ENCODE measurements at regions not wholly inside any gene's neighbourhood (a gene's known extent, or its start where the extent isn't known, plus 50 kb on each side); places are given as distances from the start of the nearest gene placed in this dataset.
"Not testable (repeated sequence)": the region's sequence is repeated elsewhere in the genome, so short reads cannot be mapped to it uniquely, and the experiment has no call there.

GRCh38 chr4:137956256-137956655 is 285.9 kb downstream of the SLC7A11 start:
- DNase-seq: no peak

DNA sequence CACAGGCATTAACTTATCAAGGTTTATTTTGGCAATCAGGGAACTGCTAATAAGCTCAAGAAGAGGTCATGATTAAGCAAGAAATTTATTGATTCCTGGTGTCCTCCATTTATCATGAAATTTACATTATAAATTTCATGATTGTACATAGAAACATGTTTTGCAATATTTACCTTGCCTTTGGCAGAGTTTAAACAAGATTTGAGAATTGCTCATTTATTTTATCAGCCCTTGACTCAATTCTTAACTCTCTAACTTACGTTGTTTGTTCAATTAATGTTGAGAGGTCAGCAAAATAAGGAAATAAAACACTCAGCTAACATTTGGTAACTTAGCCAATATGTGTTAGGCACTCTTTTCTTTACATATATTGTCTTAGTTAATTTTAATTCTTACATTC is 286.6 kb downstream of the SLC7A11 start:
- DNase-seq: no peak

DNA sequence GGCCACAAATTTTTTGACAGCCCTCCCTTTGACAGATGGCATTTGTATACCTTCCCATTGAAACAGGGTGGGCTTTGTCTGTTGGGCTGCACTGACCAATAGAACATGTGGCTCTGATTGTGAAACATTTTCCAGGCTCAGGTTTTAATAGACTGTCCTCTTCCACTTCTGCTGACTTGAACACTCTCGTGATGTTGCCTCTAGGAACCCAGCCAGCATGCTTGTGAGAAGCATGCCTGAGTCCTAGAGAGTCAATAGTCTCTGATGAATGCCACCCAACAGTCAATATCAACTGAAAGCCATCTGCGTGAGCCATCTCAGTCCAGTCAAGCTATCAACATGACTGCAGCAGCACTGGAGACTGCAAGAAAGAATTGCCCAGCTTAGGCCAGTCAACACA is 290.0 kb downstream of the SLC7A11 start:
- DNase-seq: peak; percentile 21

DNA sequence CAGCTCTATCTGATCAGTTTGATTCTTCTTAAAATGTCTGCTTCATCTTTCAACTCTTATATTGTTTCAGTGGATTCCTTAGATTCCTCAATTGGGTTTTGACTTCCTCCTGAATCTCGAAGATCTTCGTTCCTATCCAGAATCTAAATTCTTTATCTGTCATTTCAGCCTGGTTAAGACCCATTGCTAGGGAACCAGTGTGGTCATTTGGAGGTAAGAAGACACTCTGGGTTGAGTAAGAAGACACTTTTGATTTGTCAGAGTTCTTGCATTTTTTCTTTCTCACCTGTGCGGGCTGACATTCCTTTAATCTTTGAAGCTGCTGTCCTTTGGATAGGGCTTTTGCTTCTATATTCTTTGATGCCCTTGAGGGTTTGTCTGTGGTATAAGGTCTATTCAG is 291.9 kb downstream of the SLC7A11 start:
- DNase-seq: no peak

GRCh38 chr4:137949746-137950145 is 292.4 kb downstream of the SLC7A11 start:
- no peak for DNase-seq

- no peak for DNase-seq
These were observed 295.5 kb downstream of the SLC7A11 start for GRCh38 chr4:137946453-137947174.

- DNase-seq: not testable (repeated sequence)
These were observed 299.3 kb downstream of the SLC7A11 start for GRCh38 chr4:137942815-137943214.

- not testable (repeated sequence) for DNase-seq
These were observed 300.1 kb downstream of the SLC7A11 start for GRCh38 chr4:137942015-137942515.

- DNase-seq: peak; percentile 13
These were observed 307.2 kb downstream of the SLC7A11 start for GRCh38 chr4:137934911-137935310.

- no peak for DNase-seq
These were observed 308.1 kb downstream of the SLC7A11 start for GRCh38 chr4:137934046-137934445.

GRCh38 chr4:137927972-137928371 is 314.2 kb downstream of the SLC7A11 start:
- DNase-seq: no peak

DNA sequence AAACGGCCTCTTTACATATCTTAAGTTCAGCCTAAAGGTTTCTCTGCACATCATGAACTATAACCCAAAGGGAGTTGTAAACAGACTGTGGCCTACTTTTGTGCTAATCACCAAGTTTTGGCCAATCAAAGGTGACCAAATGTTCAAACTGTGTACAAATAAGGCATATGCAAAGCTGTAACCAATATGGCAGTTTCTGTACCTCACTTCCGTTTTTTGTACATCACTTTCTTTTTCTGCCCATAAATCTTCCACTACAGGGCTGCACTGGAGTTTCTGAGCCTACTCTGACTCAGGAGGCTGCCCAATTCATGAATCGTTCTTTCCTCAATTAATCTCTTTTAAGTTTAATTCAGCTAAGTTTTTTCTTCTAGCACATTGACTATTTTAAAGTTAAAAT is 318.7 kb downstream of the SLC7A11 start:
- DNase-seq: no peak

GRCh38 chr4:137922721-137923120 is 319.4 kb downstream of the SLC7A11 start:
- DNase-seq: no peak

DNA sequence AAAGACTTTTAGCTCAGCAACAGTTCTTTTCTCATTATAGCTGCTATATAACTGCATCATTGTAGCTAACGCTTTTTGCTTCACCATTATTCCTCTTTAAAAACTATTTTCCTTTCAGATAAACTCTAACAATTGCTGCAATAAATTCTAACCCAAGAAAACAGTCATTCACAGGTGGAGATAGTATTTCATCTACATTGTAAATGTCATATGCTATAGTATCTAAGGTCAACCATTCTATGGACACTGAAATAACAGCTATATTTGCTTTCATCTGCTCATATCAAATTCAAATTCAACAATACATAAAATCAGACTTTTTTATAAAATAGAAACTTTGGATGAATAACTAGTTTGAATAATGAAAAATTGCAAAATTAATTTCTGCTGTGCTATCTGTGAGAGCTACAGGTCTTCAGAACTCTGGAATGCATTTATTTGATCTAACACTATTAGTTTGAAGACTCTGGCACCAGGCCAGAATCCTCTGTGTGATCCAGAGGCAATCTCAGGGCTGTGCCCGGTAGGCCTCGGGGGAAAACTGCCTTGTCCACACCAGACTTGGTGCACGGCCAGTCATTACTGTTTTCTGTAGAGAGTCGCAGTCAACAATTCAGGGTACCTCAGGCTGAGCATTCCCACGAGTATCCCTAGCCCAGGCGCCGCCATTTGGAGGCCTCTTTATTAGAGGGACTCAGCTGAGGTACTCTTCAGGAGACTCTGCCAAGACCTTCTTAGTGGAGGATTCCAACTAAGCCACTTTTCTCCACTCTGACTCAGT is 332.4 kb downstream of the SLC7A11 start:
- no peak for DNase-seq

DNA sequence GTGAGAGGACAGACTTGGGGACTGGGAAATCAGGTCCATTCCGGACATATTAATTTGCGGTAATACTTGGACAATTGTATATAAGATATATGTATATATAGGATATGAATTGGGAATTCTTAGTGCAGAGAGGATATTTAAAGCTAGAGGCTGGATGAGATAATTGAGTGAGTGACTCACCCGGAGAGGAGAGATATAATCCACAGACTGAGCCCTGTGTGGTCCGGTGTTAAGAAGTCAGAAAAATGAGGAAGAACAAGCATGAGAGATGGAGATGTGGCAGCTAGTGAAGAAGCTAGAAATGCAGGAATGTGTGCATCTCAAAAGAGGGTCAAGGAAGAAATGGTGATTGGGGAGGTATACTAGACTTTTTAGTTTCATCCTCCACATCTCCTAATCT is 336.2 kb downstream of the SLC7A11 start:
- DNase-seq: no peak

GRCh38 chr4:137901114-137901513 is 341.0 kb downstream of the SLC7A11 start:
- no peak for DNase-seq

DNA sequence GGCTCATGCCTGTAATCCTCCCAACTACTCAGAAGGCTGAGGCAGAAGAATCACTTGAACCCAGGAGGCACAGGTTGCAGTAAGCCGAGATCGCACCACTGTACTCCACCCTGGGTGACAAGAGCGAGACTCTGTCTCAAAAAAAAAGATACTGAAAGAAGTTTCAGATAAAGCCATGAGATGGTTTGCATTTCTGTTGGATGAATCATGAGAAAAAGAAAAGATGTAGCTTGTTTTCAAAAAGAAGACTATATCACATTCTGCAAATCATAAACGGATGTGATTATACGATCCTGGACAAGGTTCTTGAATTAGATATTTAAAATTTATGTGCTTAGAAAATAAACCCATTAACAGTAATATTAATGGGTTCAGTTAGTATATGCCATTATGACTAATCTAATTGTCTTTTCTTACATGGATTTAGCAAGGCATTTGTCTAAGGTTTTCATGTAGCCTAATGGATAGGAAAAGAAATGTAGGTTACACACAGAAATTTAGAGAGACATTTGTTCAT is 345.9 kb downstream of the SLC7A11 start:
- no peak for DNase-seq

GRCh38 chr4:137895515-137895914 is 346.6 kb downstream of the SLC7A11 start:
- not testable (repeated sequence) for DNase-seq

DNA sequence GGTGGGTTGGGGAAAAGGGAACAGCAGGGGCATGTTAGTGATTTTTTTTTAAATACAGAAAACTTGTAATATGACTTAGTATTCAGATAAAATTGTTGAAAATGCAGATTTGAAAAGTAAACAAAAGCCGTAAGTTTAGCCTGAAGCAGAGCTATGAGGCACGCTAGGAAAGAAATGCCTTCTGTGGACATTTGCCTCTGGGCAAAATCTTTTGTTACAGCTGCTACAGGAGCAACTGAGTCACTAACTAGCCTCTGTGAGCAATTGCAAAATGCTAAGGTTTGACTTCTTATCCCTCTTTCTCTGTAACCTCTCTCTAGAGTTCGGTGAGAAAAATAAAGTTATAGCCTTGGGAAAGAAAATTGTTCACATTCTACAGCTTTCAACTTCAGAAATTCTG is 350.0 kb downstream of the SLC7A11 start:
- no peak for DNase-seq

- DNase-seq: no peak
These were observed 351.3 kb downstream of the SLC7A11 start for GRCh38 chr4:137890812-137891211.

GRCh38 chr4:137881641-137882040 is 349.3 kb upstream of the PCDH18 start:
- DNase-seq: no peak

DNA sequence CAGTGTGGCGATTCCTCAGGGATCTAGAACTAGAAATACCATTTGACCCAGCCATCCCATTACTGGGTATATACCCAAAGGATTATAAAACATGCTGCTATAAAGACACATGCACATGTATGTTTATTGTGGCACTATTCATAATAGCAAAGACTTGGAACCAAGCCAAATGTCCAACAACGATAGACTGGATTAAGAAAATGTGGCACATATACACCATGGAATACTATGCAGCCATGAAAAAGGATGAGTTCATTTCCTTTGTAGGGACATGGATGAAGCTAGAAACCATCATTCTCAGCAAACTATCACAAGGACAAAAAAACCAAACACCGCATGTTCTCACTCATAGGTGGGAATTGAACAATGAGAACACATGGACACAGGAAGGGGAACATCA is 335.8 kb upstream of the PCDH18 start:
- DNase-seq: not testable (repeated sequence)

DNA sequence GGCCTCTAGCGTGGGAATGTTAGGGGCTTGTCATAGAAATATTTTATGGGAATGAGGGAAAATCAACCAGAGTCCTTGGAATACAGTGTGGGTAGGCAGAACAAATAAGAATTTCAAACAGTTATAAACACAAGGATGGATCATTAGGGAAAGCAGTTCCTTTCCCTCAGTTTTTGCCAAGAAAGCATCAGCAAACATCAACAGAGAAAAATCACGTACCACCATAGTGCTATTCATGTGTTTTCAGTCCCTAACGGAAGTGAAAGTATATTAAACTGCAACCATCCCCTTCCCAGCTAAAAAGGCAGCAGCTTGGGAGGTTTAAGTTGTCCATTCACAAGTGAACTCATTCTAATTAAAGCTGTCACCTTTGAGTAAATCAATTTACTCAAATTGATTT is 334.4 kb upstream of the PCDH18 start:
- DNase-seq: no peak
